HCT116 (cell line): ENCODE measurements at regions not wholly inside any gene's neighbourhood (a gene's known extent, or its start where the extent isn't known, plus 50 kb on each side); places are given as distances from the start of the nearest gene placed in this dataset.

ENCODE experiments used
- CTCF ChIP-seq, 3 experiments: fragments of 200-600 bp in 1 of 3; sonication (generic) in 1 of 3; IDR thresholded peaks in 2 of 3; conservative IDR thresholded peaks in 1 of 3; 2 replicates each; pipeline ENCODE4 v1.5.1; 2012 to 2017; ENCODE audit warnings: low read depth in 2 of 3, low read length in 2 of 3, antibody characterized with exemption in 1 of 3, borderline replicate concordance in 1 of 3, control low read depth in 1 of 3, mild to moderate bottlenecking in 1 of 3, mixed read lengths in 1 of 3, mixed run types in 1 of 3, moderate library complexity in 1 of 3; ENCODE audit not compliant: insufficient read depth in 1 of 3
- POLR2A ChIP-seq: IDR thresholded peaks from 2 replicates; pipeline ENCODE4 v1.7.0; 2011; ENCODE audit warnings: borderline replicate concordance; ENCODE audit not compliant: insufficient read depth, insufficient read length; ENCODE audit errors: extremely low read depth
- TF ChIP-seq, protein P1 (sequence below): IDR thresholded peaks from 2 replicates; pipeline ENCODE4 v1.6.1; 2012
- TF ChIP-seq, protein P2 (sequence below): IDR thresholded peaks from 2 replicates; pipeline ENCODE4 v1.6.1; 2012; ENCODE audit warnings: low read depth

DNA sequence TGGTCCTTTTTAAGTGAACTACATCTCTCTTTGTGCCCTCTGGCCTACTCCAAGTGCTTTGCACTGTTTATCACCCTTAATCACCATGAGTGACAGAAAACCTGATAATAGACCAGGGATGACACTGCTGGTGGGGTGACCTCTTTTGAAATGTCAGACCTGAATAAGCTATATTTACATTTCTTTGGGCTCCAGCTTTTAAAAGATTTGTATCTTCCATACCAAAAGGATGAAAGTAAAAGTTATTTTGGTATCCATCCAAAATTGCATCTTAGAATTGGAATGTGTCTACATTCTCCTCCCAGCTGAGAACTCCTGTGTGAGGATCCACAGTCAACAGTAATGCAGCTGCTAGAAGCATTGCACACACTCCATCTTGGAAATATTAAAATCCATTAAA, 370.0 kb downstream of the CDH11 start:
- TF ChIP-seq POLR2A (no peak), CTCF (IDR thresholded peaks at IDR 0.05 in 2 of 3, conservative IDR thresholded peaks at IDR 0.05 in 1 of 3; ENCODE audit: borderline replicate concordance in 1 of 3, insufficient read depth in 1 of 3, low read depth in 2 of 3, low read length in 2 of 3) (no peak)
- TF ChIP-seq, protein P1, sequence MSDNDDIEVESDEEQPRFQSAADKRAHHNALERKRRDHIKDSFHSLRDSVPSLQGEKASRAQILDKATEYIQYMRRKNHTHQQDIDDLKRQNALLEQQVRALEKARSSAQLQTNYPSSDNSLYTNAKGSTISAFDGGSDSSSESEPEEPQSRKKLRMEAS, result no peak
- TF ChIP-seq, protein P2, sequence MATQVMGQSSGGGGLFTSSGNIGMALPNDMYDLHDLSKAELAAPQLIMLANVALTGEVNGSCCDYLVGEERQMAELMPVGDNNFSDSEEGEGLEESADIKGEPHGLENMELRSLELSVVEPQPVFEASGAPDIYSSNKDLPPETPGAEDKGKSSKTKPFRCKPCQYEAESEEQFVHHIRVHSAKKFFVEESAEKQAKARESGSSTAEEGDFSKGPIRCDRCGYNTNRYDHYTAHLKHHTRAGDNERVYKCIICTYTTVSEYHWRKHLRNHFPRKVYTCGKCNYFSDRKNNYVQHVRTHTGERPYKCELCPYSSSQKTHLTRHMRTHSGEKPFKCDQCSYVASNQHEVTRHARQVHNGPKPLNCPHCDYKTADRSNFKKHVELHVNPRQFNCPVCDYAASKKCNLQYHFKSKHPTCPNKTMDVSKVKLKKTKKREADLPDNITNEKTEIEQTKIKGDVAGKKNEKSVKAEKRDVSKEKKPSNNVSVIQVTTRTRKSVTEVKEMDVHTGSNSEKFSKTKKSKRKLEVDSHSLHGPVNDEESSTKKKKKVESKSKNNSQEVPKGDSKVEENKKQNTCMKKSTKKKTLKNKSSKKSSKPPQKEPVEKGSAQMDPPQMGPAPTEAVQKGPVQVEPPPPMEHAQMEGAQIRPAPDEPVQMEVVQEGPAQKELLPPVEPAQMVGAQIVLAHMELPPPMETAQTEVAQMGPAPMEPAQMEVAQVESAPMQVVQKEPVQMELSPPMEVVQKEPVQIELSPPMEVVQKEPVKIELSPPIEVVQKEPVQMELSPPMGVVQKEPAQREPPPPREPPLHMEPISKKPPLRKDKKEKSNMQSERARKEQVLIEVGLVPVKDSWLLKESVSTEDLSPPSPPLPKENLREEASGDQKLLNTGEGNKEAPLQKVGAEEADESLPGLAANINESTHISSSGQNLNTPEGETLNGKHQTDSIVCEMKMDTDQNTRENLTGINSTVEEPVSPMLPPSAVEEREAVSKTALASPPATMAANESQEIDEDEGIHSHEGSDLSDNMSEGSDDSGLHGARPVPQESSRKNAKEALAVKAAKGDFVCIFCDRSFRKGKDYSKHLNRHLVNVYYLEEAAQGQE, result no peak
